Heart right ventricle (tissue), 16 donors: ENCODE measurements at regions not wholly inside any gene's neighbourhood (a gene's known extent, or its start where the extent isn't known, plus 50 kb on each side); places are given as distances from the start of the nearest gene placed in this dataset.
"Not testable (repeated sequence)": the region's sequence is repeated elsewhere in the genome, so short reads cannot be mapped to it uniquely, and the experiment has no call there.

Source experiments
- ATAC-seq, 8 donors: fragments of 200-7000 bp; cut with Tn5 transposase; one replicate each; pipeline ENCODE4 v1.9.1; 2020; ENCODE audit warnings: mild to moderate bottlenecking in 8 of 8, moderate library complexity in 8 of 8, moderate number of reproducible peaks in 1 of 8
- DNase-seq, 2 donors: peaks; one replicate each; pipeline ENCODE4 v3.0.0-alpha.2; 2020
- H3K27ac ChIP-seq, 10 donors: fragments of 200-600 bp; sonication (generic) in 2 of 10; one replicate each; pipeline versions ENCODE4 v1.5.0 to v1.8.0; 2020 to 2022; ENCODE audit warnings: mild to moderate bottlenecking in 3 of 10
- H3K27me3 ChIP-seq, 7 donors: fragments of 200-600 bp; one replicate each; pipeline ENCODE4 v1.8.0; 2021 to 2022; ENCODE audit warnings: mild to moderate bottlenecking in 2 of 7
- H3K36me3 ChIP-seq, 9 donors: fragments of 200-600 bp; sonication (generic) in 1 of 9; one replicate each; pipeline versions ENCODE4 v1.5.0 to v1.8.0; 2020 to 2022; ENCODE audit warnings: mild to moderate bottlenecking in 2 of 9
- H3K4me1 ChIP-seq, 9 donors: fragments of 200-600 bp; sonication (generic) in 1 of 9; one replicate each; pipeline versions ENCODE4 v1.5.0 to v1.8.0; 2020 to 2022; ENCODE audit warnings: mild to moderate bottlenecking in 4 of 9
- H3K4me3 ChIP-seq, 10 donors: fragments of 200-600 bp; sonication (generic) in 2 of 10; one replicate each; pipeline versions ENCODE4 v1.5.0 to v1.8.0; 2020 to 2022; ENCODE audit warnings: mild to moderate bottlenecking in 7 of 10, moderate library complexity in 2 of 10
- H3K9me3 ChIP-seq, 11 donors: fragments of 200-600 bp in 10 of 11; sonication (generic) in 2 of 11; one replicate each; pipeline versions ENCODE4 v1.5.0 to v1.8.0; 2013 to 2022; ENCODE audit warnings: mild to moderate bottlenecking in 2 of 11, control low read depth in 1 of 11, moderate library complexity in 1 of 11
- CTCF ChIP-seq, 9 donors: fragments of 200-600 bp; sonication (generic) in 2 of 9; IDR thresholded peaks; one replicate each; pipeline versions ENCODE4 v1.5.0 to v1.8.0; 2021 to 2022; ENCODE audit warnings: antibody characterized with exemption in 9 of 9, mild to moderate bottlenecking in 5 of 9, moderate library complexity in 1 of 9
- whole genome bisulfite sequencing, 2 donors: extraction: QIAGEN DNeasy Blood & Tissue Kit; methylation state at CpG; one replicate each; pipeline ENCODE4 v1.1.7; 2013; ENCODE audit warnings: inconsistent platforms in 1 of 2; 5-methylcytosine and 5-hydroxymethylcytosine counted together
- intact Hi-C, 10 donors: fragments of 100-400 bp; cut with DNase I; formaldehyde crosslinking; loops; one replicate each; pipeline versions ENCODE4 v1.11.1 to v1.14.2; 2022
- donor health status: Arrhythmogenic right ventricular cardiomyopathy.
- donor health status: ischemic (EF 13 %, LVEDD 7.1; RV severe dilation, severe dysfunction).
- donor health status: healthy with polysubstance abuse.
- donor health status: DM: no; HTN: yes; CAD: no.
- donor health status: DM: no; HTN: no; CAD: no.
- donor health status: ischemic (EF 25% LVEDD 6.9; RV normal size, moderate dysfunction).
- donor health status: ischemic (EF 25% LVEDD 5.7; RV mildly dilated, moderate dysfunction).
- donor health status: healthy.
- donor health status: DM: yes; HTN: yes; CAD: no.
- donor health status: Ischemic cardiomyopathy.
- donor health status: ischemic (EF 35%, LVEDD 5.7; RV mildly dilated, moderate dysfunction).
- donor health status: nonischemic (EF 11% LVEDD 7.7; RV severe dilation, severe dysfunction).
- donor health status: DM: yes; HTN: yes; CAD: no.
- donor health status: PGD.
- donor health status: ischemic (EF 29% LVEDD 5.4; RV normal size, mild dysfunction).
- donor health status: nonischemic (EF 23%, LVEDD 6.1; RV moderate dilation, normal function).

GRCh38 chr10:31215052-31215451 is 104.0 kb upstream of the ZEB1 start:
- Histone ChIP-seq H3K27me3 (no peaks in the 10 kb centered on the region), H3K9me3 (no peaks in the 10 kb centered on the region), H3K4me1 (peaks cover 0 to 14% (median 0%) of the 10 kb centered on the region in 9 donors), H3K4me3 (no peak overlapping the region), H3K36me3 (no peaks in the 10 kb centered on the region), H3K27ac (no peak overlapping the region)
- 88 to 91% methylated on average over 2 of the region's 2 CpGs for WGBS, 2 donors
- no peak for TF ChIP-seq CTCF (IDR thresholded peaks at IDR 0.05)
- intact Hi-C loops, result no loop called here
- no peak for DNase-seq
- no peak for ATAC-seq

DNA sequence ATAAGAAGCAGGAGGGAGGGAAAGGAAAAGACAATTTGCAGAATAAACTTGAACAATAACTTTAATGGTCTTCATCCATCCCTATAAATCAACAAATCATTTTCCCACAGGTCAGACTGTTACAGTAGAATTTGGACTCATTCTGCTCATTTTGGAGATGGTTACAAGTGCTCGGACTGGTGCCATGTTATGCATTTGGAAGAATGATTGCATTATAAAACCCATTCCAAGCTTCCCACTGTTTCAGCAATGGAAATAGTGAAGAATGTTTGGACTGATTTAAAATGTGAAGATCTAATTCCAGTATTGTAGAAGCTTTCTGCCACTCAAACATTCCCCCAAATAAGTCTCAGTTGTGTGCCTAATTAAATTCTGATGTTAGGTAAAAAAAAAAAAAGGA is 99.7 kb upstream of the ZEB1 start:
- TF ChIP-seq CTCF (IDR thresholded peaks at IDR 0.05), result no peak
- Histone ChIP-seq H3K27ac (no peak overlapping the region), H3K36me3 (no peaks in the 10 kb centered on the region), H3K9me3 (no peaks in the 10 kb centered on the region), H3K4me1 (peaks cover 0 to 13% (median 0%) of the 10 kb centered on the region in 9 donors), H3K27me3 (no peaks in the 10 kb centered on the region), H3K4me3 (no peak overlapping the region)
- ATAC-seq (no peak), DNase-seq (no peak)
- WGBS, 2 donors, result 90 to 91% methylated on average over 1 of the region's 1 CpG
- intact Hi-C loops, result no loop called here

DNA sequence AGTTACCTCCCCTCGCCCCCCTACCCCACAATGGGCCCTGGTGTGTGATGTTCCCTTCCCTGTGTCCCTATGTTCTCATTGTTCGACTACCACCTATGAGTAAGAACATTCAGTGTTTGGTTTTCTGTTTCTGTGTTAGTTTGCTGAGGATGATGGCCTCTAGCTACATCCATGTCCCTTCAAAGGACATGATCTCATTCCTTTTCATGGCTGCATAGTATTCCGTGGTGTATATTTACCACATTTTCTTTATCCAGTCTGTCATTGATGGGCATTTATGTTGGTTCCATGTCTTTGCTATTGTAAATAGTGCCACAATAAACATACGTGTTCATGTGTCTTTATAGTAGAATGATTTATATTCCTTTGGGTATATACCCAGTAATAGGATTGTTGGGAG is 90.2 kb upstream of the ZEB1 start:
- H3K27ac ChIP-seq, ATAC-seq, H3K27me3 ChIP-seq, H3K4me3 ChIP-seq, intact Hi-C loops, H3K4me1 ChIP-seq, DNase-seq, H3K36me3 ChIP-seq: not testable (repeated sequence)
- 90 to 94% methylated on average over 4 of the region's 4 CpGs for WGBS, 2 donors
- H3K9me3 ChIP-seq, result peaks cover 0 to 14% (median 2%) of the 10 kb centered on the region in 11 donors

DNA sequence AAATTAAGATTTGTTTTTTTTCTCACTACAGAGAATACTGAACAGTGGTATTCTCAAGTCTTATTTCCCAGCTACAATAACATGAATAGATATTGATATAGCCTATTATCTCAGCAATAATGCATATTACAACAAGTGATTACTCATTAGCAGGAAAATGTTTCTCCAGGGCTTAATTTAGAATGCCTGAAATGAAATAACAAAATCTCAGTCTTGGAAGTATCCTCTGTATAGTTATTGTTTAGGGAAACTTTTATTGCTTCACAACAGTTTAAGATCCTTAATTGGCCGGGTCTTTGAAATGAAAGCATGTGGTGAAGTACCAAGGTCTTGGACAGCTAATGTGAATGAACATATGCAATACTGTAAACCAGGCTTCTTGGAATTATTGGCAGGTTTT is 79.1 kb upstream of the ZEB1 start:
- H3K27me3 ChIP-seq, result no peaks in the 10 kb centered on the region
- no peaks in the 10 kb centered on the region for H3K36me3 ChIP-seq
- no peak for TF ChIP-seq CTCF (IDR thresholded peaks at IDR 0.05)
- ATAC-seq, result no peak
- H3K9me3 ChIP-seq, result peaks cover 0 to 33% (median 7%) of the 10 kb centered on the region in 11 donors
- H3K27ac ChIP-seq, result no peak overlapping the region
- no peak for DNase-seq
- intact Hi-C loops, result no loop called here
- 91 to 95% methylated on average over 1 of the region's 1 CpG for WGBS, 2 donors
- peaks cover 0 to 12% (median 0%) of the 10 kb centered on the region in 9 donors for H3K4me1 ChIP-seq
- H3K4me3 ChIP-seq, result no peak overlapping the region

- Histone ChIP-seq H3K27ac (no peak overlapping the region), H3K36me3 (no peaks in the 10 kb centered on the region), H3K27me3 (no peaks in the 10 kb centered on the region), H3K9me3 (peaks cover 0 to 19% (median 7%) of the 10 kb centered on the region in 11 donors), H3K4me3 (no peak overlapping the region), H3K4me1 (peaks cover 0 to 12% (median 0%) of the 10 kb centered on the region in 9 donors)
- DNase-seq (peak in 1 of 2 donors; percentile 9), ATAC-seq (peak in 5 of 8 donors; percentile 31 to 92 (median 71))
- 54 to 82% methylated on average over 1 of the region's 1 CpG for WGBS, 2 donors
- TF ChIP-seq CTCF (IDR thresholded peaks at IDR 0.05), result no peak
- intact Hi-C loops, result no loop called here
Measured at GRCh38 chr10:31242902-31243301, 76.1 kb upstream of the ZEB1 start.

GRCh38 chr10:31251118-31251517 is 67.9 kb upstream of the ZEB1 start:
- DNase-seq, intact Hi-C loops, H3K27ac ChIP-seq, H3K27me3 ChIP-seq, H3K4me1 ChIP-seq, H3K4me3 ChIP-seq, ATAC-seq, H3K36me3 ChIP-seq: not testable (repeated sequence)
- 97 to 98% methylated on average over 4 of the region's 4 CpGs for WGBS, 2 donors
- peaks cover 0 to 41% (median 12%) of the 10 kb centered on the region in 11 donors for H3K9me3 ChIP-seq
